ENCODE measurements at regions not wholly inside any gene's neighbourhood (a gene's known extent, or its start where the extent isn't known, plus 50 kb on each side); places are given as distances from the start of the nearest gene placed in this dataset.
A peak's percentile ranks its signal among the peaks of the same experiment; 100 is the strongest.

DNA sequence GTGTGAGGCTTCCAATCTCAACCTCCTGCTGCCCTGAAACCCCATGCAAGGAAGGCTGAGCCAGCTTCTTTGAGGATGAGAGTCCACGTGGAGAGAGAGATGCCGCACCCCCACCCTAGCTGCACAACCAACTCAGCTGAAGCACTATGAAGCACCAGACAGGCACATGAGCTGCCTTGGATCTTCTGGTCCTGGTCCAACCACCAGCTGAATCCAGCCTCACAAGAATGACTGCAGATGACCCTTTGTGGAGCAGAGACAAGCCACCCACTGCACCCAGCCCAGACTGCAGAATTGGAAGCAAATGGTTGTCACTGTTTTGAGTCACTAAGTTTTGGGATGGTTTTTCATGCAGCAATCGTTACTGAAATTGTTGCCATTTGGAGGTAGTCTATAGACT, 149.6 kb upstream of the SYT13 start:
- H2AFZ ChIP-seq (replicated peaks), result no peak overlapping the region
- no peaks in the 10 kb centered on the region for H3K9me3 ChIP-seq (ENCODE audit: low read depth)
- no peak for DNase-seq (ENCODE audit: low spot score)
- peaks cover 6% of the 10 kb centered on the region for H3K27me3 ChIP-seq
- no peaks in the 10 kb centered on the region for H4K20me1 ChIP-seq (ENCODE audit: low read depth)
- no peak overlapping the region for H3K4me3 Mint-ChIP-seq
- peaks cover 24% of the 10 kb centered on the region for H3K4me1 Mint-ChIP-seq
- no peak for TF ChIP-seq EZH2phosphoT487 (IDR thresholded peaks at IDR 0.05)
- no peaks in the 10 kb centered on the region for H3F3A ChIP-seq (ENCODE audit: low read depth)
- H3K4me2 ChIP-seq, result no peak overlapping the region
- H3K36me3 Mint-ChIP-seq, result no peaks in the 10 kb centered on the region
- no peak overlapping the region for H3K27ac Mint-ChIP-seq
- H3K36me3 ChIP-seq, result peaks cover 4% of the 10 kb centered on the region
- H3K27ac ChIP-seq, result no peak overlapping the region
- H3K9me3 Mint-ChIP-seq, result peaks cover 14% of the 10 kb centered on the region
- peaks cover 13% of the 10 kb centered on the region for H3K27me3 Mint-ChIP-seq (ENCODE audit: insufficient read depth, low read depth)
- no peak overlapping the region for H3K4me3 ChIP-seq
- no peaks in the 10 kb centered on the region for H3K79me2 ChIP-seq (ENCODE audit: low read depth)
- H3K4me1 ChIP-seq, result peaks cover 9% of the 10 kb centered on the region
- H3K9ac ChIP-seq, result no peak overlapping the region

DNA sequence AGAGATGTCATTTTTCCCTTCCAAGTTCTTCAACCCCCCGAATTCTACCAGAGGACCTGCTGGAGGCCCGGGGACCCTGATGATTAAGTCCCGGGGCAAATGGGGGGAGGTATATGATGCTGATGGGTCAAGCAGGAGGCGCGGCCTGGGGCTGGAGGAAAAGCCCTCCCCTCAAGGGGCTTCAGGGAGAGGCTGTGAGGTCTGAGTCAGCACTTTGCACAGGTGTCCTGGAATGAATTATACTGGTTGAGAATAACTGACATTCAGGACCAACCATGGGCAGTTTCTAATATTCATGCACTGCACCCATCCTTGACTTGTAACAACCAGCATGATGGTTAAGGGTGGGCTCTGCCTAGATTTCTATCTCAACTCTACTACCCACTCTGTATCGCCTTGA, 146.8 kb upstream of the SYT13 start:
- Histone ChIP-seq H3K9me3 (ENCODE audit: low read depth) (no peaks in the 10 kb centered on the region), H2AFZ (replicated peaks) (no peak overlapping the region), H3K4me3 (no peak overlapping the region), H3K4me2 (no peak overlapping the region), H3K9ac (no peak overlapping the region), H3K27me3 (peaks cover 6% of the 10 kb centered on the region), H3K4me1 (no peaks in the 10 kb centered on the region), H3K36me3 (no peaks in the 10 kb centered on the region), H4K20me1 (ENCODE audit: low read depth) (no peaks in the 10 kb centered on the region), H3F3A (ENCODE audit: low read depth) (no peaks in the 10 kb centered on the region), H3K27ac (no peak overlapping the region), H3K79me2 (ENCODE audit: low read depth) (no peaks in the 10 kb centered on the region)
- Mint-ChIP-seq H3K9me3 (no peaks in the 10 kb centered on the region), H3K36me3 (no peaks in the 10 kb centered on the region), H3K27me3 (ENCODE audit: insufficient read depth, low read depth) (peaks cover 17% of the 10 kb centered on the region), H3K4me1 (peaks cover 34% of the 10 kb centered on the region), H3K4me3 (no peak overlapping the region), H3K27ac (no peak overlapping the region)
- TF ChIP-seq CTCF (IDR thresholded peaks at IDR 0.05) (no peak), EZH2 (IDR thresholded peaks at IDR 0.05) (no peak), EZH2phosphoT487 (IDR thresholded peaks at IDR 0.05) (no peak)
- no peak for DNase-seq (ENCODE audit: low spot score)

GRCh38 chr11:45432100-45432499, 146.0 kb upstream of the SYT13 start:
- Histone ChIP-seq H3K9me3 (ENCODE audit: low read depth) (no peaks in the 10 kb centered on the region), H3K79me2 (ENCODE audit: low read depth) (no peaks in the 10 kb centered on the region), H2AFZ (replicated peaks) (no peak overlapping the region), H3F3A (ENCODE audit: low read depth) (no peaks in the 10 kb centered on the region), H3K4me1 (no peaks in the 10 kb centered on the region), H3K4me3 (no peak overlapping the region), H3K27ac (no peak overlapping the region), H4K20me1 (ENCODE audit: low read depth) (no peaks in the 10 kb centered on the region), H3K27me3 (peaks cover 6% of the 10 kb centered on the region), H3K36me3 (no peaks in the 10 kb centered on the region), H3K4me2 (no peak overlapping the region), H3K9ac (no peak overlapping the region)
- TF ChIP-seq EZH2 (IDR thresholded peaks at IDR 0.05) (no peak), CTCF (IDR thresholded peaks at IDR 0.05) (no peak), EZH2phosphoT487 (IDR thresholded peaks at IDR 0.05) (no peak)
- Mint-ChIP-seq H3K36me3 (no peaks in the 10 kb centered on the region), H3K27me3 (ENCODE audit: insufficient read depth, low read depth) (peaks cover 16% of the 10 kb centered on the region), H3K27ac (no peak overlapping the region), H3K4me1 (peaks cover 38% of the 10 kb centered on the region), H3K4me3 (no peak overlapping the region), H3K9me3 (no peaks in the 10 kb centered on the region)
- DNase-seq (ENCODE audit: low spot score), result no peak

GRCh38 chr11:45431046-45432018, 145.2 kb upstream of the SYT13 start:
- no peaks in the 10 kb centered on the region for H3K36me3 Mint-ChIP-seq
- Histone ChIP-seq H3K36me3 (no peaks in the 10 kb centered on the region), H3K9me3 (ENCODE audit: low read depth) (no peaks in the 10 kb centered on the region), H4K20me1 (ENCODE audit: low read depth) (no peaks in the 10 kb centered on the region), H3K27ac (no peak overlapping the region), H3K4me2 (no peak overlapping the region), H3K4me1 (no peaks in the 10 kb centered on the region), H3K79me2 (ENCODE audit: low read depth) (no peaks in the 10 kb centered on the region), H3F3A (ENCODE audit: low read depth) (no peaks in the 10 kb centered on the region), H3K4me3 (no peak overlapping the region), H3K9ac (no peak overlapping the region), H3K27me3 (peaks cover 6% of the 10 kb centered on the region), H2AFZ (replicated peaks) (no peak overlapping the region)
- H3K27me3 Mint-ChIP-seq (ENCODE audit: insufficient read depth, low read depth), result peaks cover 16% of the 10 kb centered on the region
- DNase-seq (ENCODE audit: low spot score), result no peak
- peaks cover 38% of the 10 kb centered on the region for H3K4me1 Mint-ChIP-seq
- H3K4me3 Mint-ChIP-seq, result no peak overlapping the region
- peak overlapping the region; percentile 51 for H3K27ac Mint-ChIP-seq
- H3K9me3 Mint-ChIP-seq, result no peaks in the 10 kb centered on the region
- TF ChIP-seq EZH2phosphoT487 (IDR thresholded peaks at IDR 0.05) (no peak), EZH2 (IDR thresholded peaks at IDR 0.05) (no peak), CTCF (IDR thresholded peaks at IDR 0.05) (no peak)

All from neural progenitor cell (in vitro differentiated cells).